GM19455 (cell line): ENCODE measurements at regions not wholly inside any gene's neighbourhood (a gene's known extent, or its start where the extent isn't known, plus 50 kb on each side); places are given as distances from the start of the nearest gene placed in this dataset.

Source experiments
- ATAC-seq: cut with Tn5 transposase; IDR thresholded peaks from one replicate; pipeline ENCODE4 v1.9.1; 2021; ENCODE audit not compliant: unreplicated experiment

GRCh38 chr20:50456452-50457324 lies 53.5 kb upstream of the PTPN1 start:
- no peak for ATAC-seq

- no peak for ATAC-seq
These were observed 50.9 kb upstream of the PTPN1 start for GRCh38 chr20:50459124-50459918.

- ATAC-seq = no peak
These were observed 50.0 kb upstream of the PTPN1 start for GRCh38 chr20:50460115-50460607.
